GM12891 (cell line): ENCODE measurements at regions not wholly inside any gene's neighbourhood (a gene's known extent, or its start where the extent isn't known, plus 50 kb on each side); places are given as distances from the start of the nearest gene placed in this dataset.

Experiments used
- DNase-seq: peaks from one replicate; pipeline ENCODE4 v3.0.0; 2011; ENCODE audit warnings: low spot score; ENCODE audit not compliant: insufficient read length
- FAIRE-seq: peaks from 2 replicates; lab custom pipeline; 2011; peaks lifted over from hg19 to GRCh38; lab: Jason Lieb, UNC
- PAX5 ChIP-seq: IDR thresholded peaks from 2 replicates; pipeline ENCODE4 v1.6.1; 2011; ENCODE audit warnings: low read length, moderate library complexity, mild to moderate bottlenecking; ENCODE audit not compliant: insufficient read depth, severe bottlenecking
- POLR2A ChIP-seq: IDR thresholded peaks from 2 replicates; pipeline ENCODE4 v1.6.1; 2011; ENCODE audit warnings: low read depth, low read length, control low read depth
- POLR2AphosphoS5 ChIP-seq: IDR thresholded peaks from 2 replicates; pipeline ENCODE4 v1.6.1; 2011; ENCODE audit warnings: low read depth, low read length, control low read depth
- POU2F2 ChIP-seq: IDR thresholded peaks from 2 replicates; pipeline ENCODE4 v1.6.1; 2011; ENCODE audit warnings: low read depth, mild to moderate bottlenecking, control low read depth, low read length, moderate library complexity
- SPI1 ChIP-seq: IDR thresholded peaks from 2 replicates; pipeline ENCODE4 v1.6.1; 2011; ENCODE audit warnings: low read depth, low read length, control low read depth
- TAF1 ChIP-seq: IDR thresholded peaks from 2 replicates; pipeline ENCODE4 v1.6.1; 2011; ENCODE audit warnings: low read depth, low read length, control low read depth

GRCh38 chr18:38940475-38940862 is 1374.9 kb upstream of the CELF4 start:
- DNase-seq (no peak), FAIRE-seq (no peak)
- TF ChIP-seq TAF1 = no peak
- no peak for TF ChIP-seq PAX5
- no peak for TF ChIP-seq POU2F2
- TF ChIP-seq SPI1 = no peak
- TF ChIP-seq POLR2AphosphoS5 = no peak
- TF ChIP-seq POLR2A = no peak

- DNase-seq (no peak), FAIRE-seq (no peak)
- TF ChIP-seq TAF1 (no peak), POLR2A (no peak), POU2F2 (no peak), PAX5 (no peak), SPI1 (no peak), POLR2AphosphoS5 (no peak)
These were observed 1368.4 kb upstream of the CELF4 start for GRCh38 chr18:38933910-38934510.

DNA sequence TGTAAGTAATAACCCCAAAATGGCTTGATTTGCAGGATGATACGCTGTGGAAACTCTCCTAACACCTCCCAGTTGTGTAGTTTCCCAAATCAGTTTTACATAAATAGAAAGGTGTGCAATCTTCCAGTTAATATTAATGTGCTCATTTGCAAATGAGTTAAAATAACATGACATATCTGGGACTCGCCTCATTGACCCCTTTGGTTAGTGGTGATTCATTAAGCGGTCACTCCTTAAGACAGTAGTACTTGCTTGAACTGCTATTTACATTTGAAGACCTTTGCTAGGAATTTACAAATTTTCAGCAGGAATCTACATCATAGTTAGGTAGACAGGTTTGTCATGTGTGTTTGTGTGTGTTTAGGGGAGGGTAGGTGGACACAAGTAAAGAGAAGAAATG is 1367.7 kb upstream of the CELF4 start:
- no peak for TF ChIP-seq POLR2AphosphoS5
- no peak for TF ChIP-seq POLR2A
- TF ChIP-seq PAX5 = no peak
- no peak for TF ChIP-seq SPI1
- DNase-seq = no peak
- FAIRE-seq = no peak

- no peak for DNase-seq
- peak; percentile 26 for FAIRE-seq
- TF ChIP-seq SPI1 (peak; percentile 38), POLR2A (no peak)
These were observed 1367.2 kb upstream of the CELF4 start for GRCh38 chr18:38932752-38933151.

DNA sequence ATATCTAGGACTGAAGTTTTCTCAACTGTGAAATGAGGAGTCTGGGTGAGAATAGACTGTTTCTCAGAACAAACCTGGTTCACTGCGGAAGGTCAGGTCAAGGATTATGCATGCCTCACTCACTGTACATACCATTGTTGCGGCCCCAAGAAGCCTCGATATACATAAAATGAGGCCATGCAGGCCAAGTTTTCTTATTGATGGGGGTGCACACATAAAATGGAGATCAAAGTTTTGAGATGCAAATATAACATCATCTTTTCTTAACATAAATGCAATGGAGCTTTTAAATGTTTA is 1366.1 kb upstream of the CELF4 start:
- no peak for TF ChIP-seq TAF1
- TF ChIP-seq POU2F2 = no peak
- no peak for TF ChIP-seq POLR2A
- TF ChIP-seq PAX5 = no peak
- TF ChIP-seq POLR2AphosphoS5 = no peak
- TF ChIP-seq SPI1 = no peak
- no peak for FAIRE-seq
- DNase-seq = no peak

GRCh38 chr18:38930881-38931753 is 1365.5 kb upstream of the CELF4 start:
- no peak for DNase-seq
- FAIRE-seq = no peak
- no peak for TF ChIP-seq SPI1
- no peak for TF ChIP-seq PAX5
- no peak for TF ChIP-seq POLR2A
- TF ChIP-seq POLR2AphosphoS5 = no peak

DNA sequence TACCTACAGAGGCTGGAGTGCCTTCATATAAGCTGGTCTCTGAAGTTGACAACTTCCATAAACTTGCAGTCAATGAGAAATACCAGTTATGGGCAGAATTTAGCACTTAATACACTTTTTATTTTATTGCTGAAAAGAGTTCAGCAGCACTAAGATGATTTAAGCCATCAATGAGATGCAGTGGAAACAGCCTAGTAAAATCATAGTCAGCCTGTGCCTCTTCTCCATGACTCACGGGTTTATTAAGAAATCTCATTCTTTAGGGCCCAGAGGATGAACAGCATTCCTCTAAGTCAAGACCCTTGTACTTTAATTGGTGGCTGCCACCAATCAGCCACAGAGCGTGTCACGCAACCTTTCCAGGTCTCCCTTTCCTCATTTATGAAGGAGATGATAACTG is 1357.9 kb upstream of the CELF4 start:
- TF ChIP-seq PAX5 (no peak), TAF1 (no peak), SPI1 (no peak), POLR2AphosphoS5 (no peak), POLR2A (no peak), POU2F2 (no peak)
- no peak for FAIRE-seq
- no peak for DNase-seq

DNA sequence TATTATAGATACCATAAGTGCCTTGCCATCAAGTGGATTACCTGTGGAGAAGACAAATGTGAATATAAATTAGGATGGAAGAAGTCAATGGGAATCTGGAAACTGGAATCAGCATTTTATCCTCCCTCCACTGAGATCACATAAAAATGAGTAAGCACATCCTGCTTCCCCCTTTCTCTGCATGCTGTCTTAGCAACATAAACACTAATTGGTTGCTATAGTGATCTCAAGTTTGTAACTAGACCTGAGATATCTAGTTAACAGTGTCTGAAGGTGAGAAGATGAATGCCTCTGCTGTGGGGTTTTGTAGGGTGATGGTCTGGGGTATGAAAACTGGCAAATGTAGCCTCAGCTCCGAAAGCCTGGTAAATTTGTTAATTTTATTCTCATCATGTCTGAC is 1357.5 kb upstream of the CELF4 start:
- FAIRE-seq (no peak), DNase-seq (no peak)
- TF ChIP-seq POLR2AphosphoS5 = no peak
- TF ChIP-seq SPI1 = no peak

DNA sequence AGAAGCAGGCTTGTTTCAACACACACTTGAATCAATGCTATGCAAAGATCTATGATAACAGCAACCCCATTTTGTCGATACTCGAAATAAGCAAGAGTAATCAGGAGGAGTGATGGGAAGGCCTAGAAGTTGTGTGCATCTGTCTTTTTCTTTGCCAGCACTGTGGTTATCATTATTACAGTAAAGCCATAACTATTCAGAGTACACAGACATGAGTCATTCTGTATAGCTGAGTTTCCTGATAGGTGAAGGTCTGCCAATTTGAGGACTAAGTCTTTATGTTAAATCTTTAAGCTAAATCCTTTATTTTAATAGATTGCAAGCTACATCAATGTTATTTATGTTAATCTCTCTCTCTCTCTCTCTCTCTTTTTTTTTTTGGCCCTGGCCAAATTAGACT is 1344.4 kb upstream of the CELF4 start:
- DNase-seq = no peak
- no peak for FAIRE-seq
- no peak for TF ChIP-seq TAF1
- no peak for TF ChIP-seq POLR2A
- no peak for TF ChIP-seq POLR2AphosphoS5
- TF ChIP-seq PAX5 = no peak
- TF ChIP-seq SPI1 = no peak
- TF ChIP-seq POU2F2 = no peak

- DNase-seq = no peak
- FAIRE-seq = no peak
- TF ChIP-seq PAX5 = no peak
- no peak for TF ChIP-seq POLR2A
- no peak for TF ChIP-seq TAF1
- TF ChIP-seq SPI1 = no peak
- TF ChIP-seq POLR2AphosphoS5 = no peak
- TF ChIP-seq POU2F2 = no peak
These were observed 1337.2 kb upstream of the CELF4 start for GRCh38 chr18:38902796-38903195.
